ENCODE measurements at regions not wholly inside any gene's neighbourhood (a gene's known extent, or its start where the extent isn't known, plus 50 kb on each side); places are given as distances from the start of the nearest gene placed in this dataset.

- H2AFZ ChIP-seq (ENCODE audit: control insufficient read depth, low read length), result no peak overlapping the region
- no peak for FAIRE-seq
Observed at GRCh38 chr3:34367521-34367920, 569.1 kb downstream of the PDCD6IP start.

GRCh38 chr3:34374521-34374920, 576.1 kb downstream of the PDCD6IP start:
- Histone ChIP-seq H3K9ac (ENCODE audit: control insufficient read depth, extremely low read depth, insufficient read depth, low read length) (no peak overlapping the region), H3K4me3 (ENCODE audit: control insufficient read depth in 2 of 3, extremely low read depth in 1 of 3, insufficient read depth in 2 of 3, low read depth in 1 of 3, low read length in 3 of 3) (no peak overlapping the region), H3K9me1 (ENCODE audit: control insufficient read depth, extremely low read depth, insufficient read depth, low read length) (no peaks in the 10 kb centered on the region), H3K27ac (ENCODE audit: control insufficient read depth, insufficient read depth, low read length) (no peak overlapping the region), H3K36me3 (ENCODE audit: control insufficient read depth in 2 of 2, extremely low read depth in 1 of 2, insufficient read depth in 2 of 2, low read length in 2 of 2) (no peaks in the 10 kb centered on the region), H2AFZ (ENCODE audit: control insufficient read depth, low read length) (no peak overlapping the region), H3K9me3 (ENCODE audit: control insufficient read depth, low read depth, low read length) (no peaks in the 10 kb centered on the region), H3K27me3 (ENCODE audit: control insufficient read depth, extremely low read depth, insufficient read depth, low read length) (no peaks in the 10 kb centered on the region), H3K79me2 (ENCODE audit: control insufficient read depth, insufficient read depth, low read length) (no peaks in the 10 kb centered on the region), H3K4me1 (ENCODE audit: control insufficient read depth, extremely low read depth, insufficient read depth, low read length) (no peaks in the 10 kb centered on the region), H4K20me1 (ENCODE audit: control insufficient read depth, extremely low read depth, insufficient read depth, low read length) (no peaks in the 10 kb centered on the region), H3K4me2 (ENCODE audit: control insufficient read depth, extremely low read depth, insufficient read depth, low read depth, low read length) (no peak overlapping the region)
- FAIRE-seq (no peak), DNase-seq (ENCODE audit: low read depth, low spot score) (no peak)
- TF ChIP-seq EZH2 (IDR thresholded peaks at IDR 0.05; ENCODE audit: low read length) (no peak), CTCF (optimal IDR thresholded peaks at IDR 0.05 in 1 of 3, IDR thresholded peaks at IDR 0.05 in 1 of 3, conservative IDR thresholded peaks at IDR 0.05 in 1 of 3; ENCODE audit: extremely low read depth in 1 of 3, insufficient read depth in 2 of 3, low read length in 3 of 3) (no peak)
- dilution Hi-C loops (cut with MboI; ENCODE audit: extremely low pct_ligation_motif_present, low sequenced_read_pairs), result no loop called here

More at GRCh38 chr3:34367521-34367920, 569.1 kb downstream of the PDCD6IP start:
- no peak overlapping the region for H3K27ac ChIP-seq (ENCODE audit: control insufficient read depth, insufficient read depth, low read length)
- H3K4me3 ChIP-seq (ENCODE audit: control insufficient read depth in 2 of 3, extremely low read depth in 1 of 3, insufficient read depth in 2 of 3, low read depth in 1 of 3, low read length in 3 of 3), result no peak overlapping the region
- no peaks in the 10 kb centered on the region for H3K27me3 ChIP-seq (ENCODE audit: control insufficient read depth, extremely low read depth, insufficient read depth, low read length)
- no peaks in the 10 kb centered on the region for H3K4me1 ChIP-seq (ENCODE audit: control insufficient read depth, extremely low read depth, insufficient read depth, low read length)
- dilution Hi-C loops (cut with MboI; ENCODE audit: extremely low pct_ligation_motif_present, low sequenced_read_pairs), result no loop called here
- TF ChIP-seq CTCF (optimal IDR thresholded peaks at IDR 0.05 in 1 of 3, IDR thresholded peaks at IDR 0.05 in 1 of 3, conservative IDR thresholded peaks at IDR 0.05 in 1 of 3; ENCODE audit: extremely low read depth in 1 of 3, insufficient read depth in 2 of 3, low read length in 3 of 3) (no peak), EZH2 (IDR thresholded peaks at IDR 0.05; ENCODE audit: low read length) (no peak)
- no peaks in the 10 kb centered on the region for H3K79me2 ChIP-seq (ENCODE audit: control insufficient read depth, insufficient read depth, low read length)
- H3K36me3 ChIP-seq (ENCODE audit: control insufficient read depth in 2 of 2, extremely low read depth in 1 of 2, insufficient read depth in 2 of 2, low read length in 2 of 2), result no peaks in the 10 kb centered on the region
- H3K9ac ChIP-seq (ENCODE audit: control insufficient read depth, extremely low read depth, insufficient read depth, low read length), result no peak overlapping the region
- no peaks in the 10 kb centered on the region for H4K20me1 ChIP-seq (ENCODE audit: control insufficient read depth, extremely low read depth, insufficient read depth, low read length)
- no peak overlapping the region for H3K4me2 ChIP-seq (ENCODE audit: control insufficient read depth, extremely low read depth, insufficient read depth, low read depth, low read length)
- no peak for DNase-seq (ENCODE audit: low read depth, low spot score)
- H3K9me1 ChIP-seq (ENCODE audit: control insufficient read depth, extremely low read depth, insufficient read depth, low read length), result no peaks in the 10 kb centered on the region
- H3K9me3 ChIP-seq (ENCODE audit: control insufficient read depth, low read depth, low read length), result no peaks in the 10 kb centered on the region

Measured in keratinocyte (primary cell).